Subcutaneous abdominal adipose tissue (tissue), 5 donors: ENCODE measurements at regions not wholly inside any gene's neighbourhood (a gene's known extent, or its start where the extent isn't known, plus 50 kb on each side); places are given as distances from the start of the nearest gene placed in this dataset.

Source experiments
- H3K27ac ChIP-seq: one replicate; pipeline ENCODE4 v1.7.0; 2013; ENCODE audit warnings: low read depth, mild to moderate bottlenecking, inconsistent platforms, low read length, moderate library complexity
- H3K27me3 ChIP-seq, 5 donors: one replicate each; pipeline ENCODE4 v1.7.0; 2013; ENCODE audit warnings: low read length in 5 of 5, inconsistent platforms in 1 of 5; ENCODE audit not compliant: control insufficient read depth in 5 of 5, insufficient read depth in 4 of 5
- H3K36me3 ChIP-seq, 5 donors: one replicate each; pipeline ENCODE4 v1.7.0; 2013; ENCODE audit warnings: low read length in 5 of 5; ENCODE audit not compliant: control insufficient read depth in 5 of 5, insufficient read depth in 5 of 5
- H3K4me1 ChIP-seq, 5 donors: one replicate each; pipeline ENCODE4 v1.7.0; 2013; ENCODE audit warnings: low read length in 5 of 5, mild to moderate bottlenecking in 3 of 5, moderate library complexity in 1 of 5; ENCODE audit not compliant: control insufficient read depth in 5 of 5, insufficient read depth in 5 of 5
- H3K4me3 ChIP-seq, 5 donors: one replicate each; pipeline ENCODE4 v1.7.0; 2013; ENCODE audit warnings: low read length in 5 of 5, low read depth in 1 of 5
- H3K9ac ChIP-seq, 5 donors: one replicate each; pipeline ENCODE4 v1.7.0; 2013; ENCODE audit warnings: low read length in 5 of 5, mild to moderate bottlenecking in 4 of 5, moderate library complexity in 3 of 5
- H3K9me3 ChIP-seq, 5 donors: one replicate each; pipeline ENCODE4 v1.7.0; 2013; ENCODE audit warnings: low read length in 5 of 5; ENCODE audit not compliant: control insufficient read depth in 5 of 5
- donor health status: healthy.
- donor health status: healthy.
- donor health status: healthy.
- donor health status: healthy.
- donor health status: healthy.

GRCh38 chr13:84686458-84686857, 804.2 kb upstream of the SLITRK1 start:
- no peaks in the 10 kb centered on the region for H3K9me3 ChIP-seq
- H3K4me1 ChIP-seq = peaks cover 0 to 8% (median 6%) of the 10 kb centered on the region in 5 donors
- H3K27ac ChIP-seq = no peak overlapping the region
- no peaks in the 10 kb centered on the region for H3K27me3 ChIP-seq
- H3K9ac ChIP-seq = no peak overlapping the region
- no peak overlapping the region for H3K4me3 ChIP-seq
- no peaks in the 10 kb centered on the region for H3K36me3 ChIP-seq

- H3K36me3 ChIP-seq = no peaks in the 10 kb centered on the region
- H3K4me1 ChIP-seq = peaks cover 0 to 8% (median 6%) of the 10 kb centered on the region in 5 donors
- H3K9me3 ChIP-seq = no peaks in the 10 kb centered on the region
These were observed 802.5 kb upstream of the SLITRK1 start for GRCh38 chr13:84684804-84685203.

GRCh38 chr13:84684048-84684662, 801.9 kb upstream of the SLITRK1 start:
- H3K9ac ChIP-seq = no peak overlapping the region
- no peaks in the 10 kb centered on the region for H3K36me3 ChIP-seq
- H3K9me3 ChIP-seq = no peaks in the 10 kb centered on the region
- H3K4me1 ChIP-seq = peaks cover 0 to 8% (median 6%) of the 10 kb centered on the region in 5 donors
- no peaks in the 10 kb centered on the region for H3K27me3 ChIP-seq
- no peak overlapping the region for H3K27ac ChIP-seq
- H3K4me3 ChIP-seq = no peak overlapping the region

More at GRCh38 chr13:84684804-84685203, 802.5 kb upstream of the SLITRK1 start:
- no peak overlapping the region for H3K9ac ChIP-seq
- H3K27ac ChIP-seq = no peak overlapping the region
- no peak overlapping the region for H3K4me3 ChIP-seq
- H3K27me3 ChIP-seq = no peaks in the 10 kb centered on the region

GRCh38 chr13:84683448-84683847, 801.2 kb upstream of the SLITRK1 start:
- no peaks in the 10 kb centered on the region for H3K36me3 ChIP-seq
- H3K9ac ChIP-seq = no peak overlapping the region
- H3K27me3 ChIP-seq = no peaks in the 10 kb centered on the region
- no peak overlapping the region for H3K4me3 ChIP-seq
- H3K4me1 ChIP-seq = peaks cover 0 to 8% (median 6%) of the 10 kb centered on the region in 5 donors
- no peak overlapping the region for H3K27ac ChIP-seq
- no peaks in the 10 kb centered on the region for H3K9me3 ChIP-seq

- no peaks in the 10 kb centered on the region for H3K36me3 ChIP-seq
- no peaks in the 10 kb centered on the region for H3K9me3 ChIP-seq
- no peak overlapping the region for H3K27ac ChIP-seq
These were observed 795.6 kb upstream of the SLITRK1 start for GRCh38 chr13:84677836-84678235.

GRCh38 chr13:84672616-84673015, 790.3 kb upstream of the SLITRK1 start:
- Histone ChIP-seq H3K4me3 (no peak overlapping the region), H3K9ac (no peak overlapping the region), H3K27ac (no peak overlapping the region), H3K36me3 (no peaks in the 10 kb centered on the region), H3K9me3 (no peaks in the 10 kb centered on the region), H3K27me3 (no peaks in the 10 kb centered on the region), H3K4me1 (no peaks in the 10 kb centered on the region)

More at GRCh38 chr13:84677836-84678235, 795.6 kb upstream of the SLITRK1 start:
- Histone ChIP-seq H3K27me3 (no peaks in the 10 kb centered on the region), H3K9ac (no peak overlapping the region), H3K4me1 (no peaks in the 10 kb centered on the region), H3K4me3 (no peak overlapping the region)

- H3K4me3 ChIP-seq = no peak overlapping the region
- H3K9ac ChIP-seq = no peak overlapping the region
- no peaks in the 10 kb centered on the region for H3K27me3 ChIP-seq
- no peaks in the 10 kb centered on the region for H3K4me1 ChIP-seq
- no peak overlapping the region for H3K27ac ChIP-seq
- H3K9me3 ChIP-seq = no peaks in the 10 kb centered on the region
- H3K36me3 ChIP-seq = no peaks in the 10 kb centered on the region
These were observed 788.0 kb upstream of the SLITRK1 start for GRCh38 chr13:84670245-84670644.

- no peaks in the 10 kb centered on the region for H3K27me3 ChIP-seq
- H3K4me1 ChIP-seq = no peaks in the 10 kb centered on the region
- no peak overlapping the region for H3K4me3 ChIP-seq
These were observed 786.4 kb upstream of the SLITRK1 start for GRCh38 chr13:84668637-84669036.

GRCh38 chr13:84662491-84662890, 780.2 kb upstream of the SLITRK1 start:
- Histone ChIP-seq H3K36me3 (no peaks in the 10 kb centered on the region), H3K9ac (no peak overlapping the region), H3K27me3 (no peaks in the 10 kb centered on the region), H3K4me3 (no peak overlapping the region), H3K9me3 (no peaks in the 10 kb centered on the region), H3K27ac (no peak overlapping the region), H3K4me1 (peaks cover 0 to 7% (median 0%) of the 10 kb centered on the region in 5 donors)

More at GRCh38 chr13:84668637-84669036, 786.4 kb upstream of the SLITRK1 start:
- Histone ChIP-seq H3K9me3 (no peaks in the 10 kb centered on the region), H3K9ac (no peak overlapping the region), H3K27ac (no peak overlapping the region), H3K36me3 (no peaks in the 10 kb centered on the region)

GRCh38 chr13:84661718-84662117, 779.4 kb upstream of the SLITRK1 start:
- Histone ChIP-seq H3K4me1 (peaks cover 0 to 7% (median 0%) of the 10 kb centered on the region in 5 donors), H3K27me3 (no peaks in the 10 kb centered on the region), H3K9me3 (no peaks in the 10 kb centered on the region), H3K9ac (no peak overlapping the region), H3K27ac (no peak overlapping the region), H3K36me3 (no peaks in the 10 kb centered on the region), H3K4me3 (no peak overlapping the region)
